ENCODE measurements at regions not wholly inside any gene's neighbourhood (a gene's known extent, or its start where the extent isn't known, plus 50 kb on each side); places are given as distances from the start of the nearest gene placed in this dataset.

GRCh38 chr1:239739375-239739774 lies 352.3 kb upstream of the FMN2 start:
- DNase-seq: no peak

DNA sequence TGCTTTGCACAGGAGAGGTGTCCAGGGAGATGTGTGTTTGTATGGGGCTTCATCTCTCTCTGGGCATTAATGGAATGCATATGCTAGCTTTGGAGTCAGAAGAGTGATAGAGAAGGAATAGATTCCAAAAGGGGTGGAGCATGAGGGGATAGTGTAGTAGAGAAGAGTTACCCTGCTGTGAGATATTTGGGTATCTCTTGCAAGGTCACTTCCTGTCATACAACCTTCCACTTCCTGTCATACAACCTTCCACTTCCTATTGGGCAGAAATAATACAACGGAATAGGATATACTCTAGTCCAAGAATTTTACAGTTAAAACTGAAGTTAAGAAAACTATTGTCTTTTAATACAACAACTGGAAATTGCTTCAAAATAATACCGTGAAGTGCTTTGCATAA lies 351.8 kb upstream of the FMN2 start:
- no peak for DNase-seq

- peak; percentile 6 to 45 (median 44) for DNase-seq
Measured at GRCh38 chr1:239742416-239743109, 349.1 kb upstream of the FMN2 start.

GRCh38 chr1:239744851-239745250 lies 346.8 kb upstream of the FMN2 start:
- DNase-seq: peak in 1 of 4 experiments; percentile 4

DNA sequence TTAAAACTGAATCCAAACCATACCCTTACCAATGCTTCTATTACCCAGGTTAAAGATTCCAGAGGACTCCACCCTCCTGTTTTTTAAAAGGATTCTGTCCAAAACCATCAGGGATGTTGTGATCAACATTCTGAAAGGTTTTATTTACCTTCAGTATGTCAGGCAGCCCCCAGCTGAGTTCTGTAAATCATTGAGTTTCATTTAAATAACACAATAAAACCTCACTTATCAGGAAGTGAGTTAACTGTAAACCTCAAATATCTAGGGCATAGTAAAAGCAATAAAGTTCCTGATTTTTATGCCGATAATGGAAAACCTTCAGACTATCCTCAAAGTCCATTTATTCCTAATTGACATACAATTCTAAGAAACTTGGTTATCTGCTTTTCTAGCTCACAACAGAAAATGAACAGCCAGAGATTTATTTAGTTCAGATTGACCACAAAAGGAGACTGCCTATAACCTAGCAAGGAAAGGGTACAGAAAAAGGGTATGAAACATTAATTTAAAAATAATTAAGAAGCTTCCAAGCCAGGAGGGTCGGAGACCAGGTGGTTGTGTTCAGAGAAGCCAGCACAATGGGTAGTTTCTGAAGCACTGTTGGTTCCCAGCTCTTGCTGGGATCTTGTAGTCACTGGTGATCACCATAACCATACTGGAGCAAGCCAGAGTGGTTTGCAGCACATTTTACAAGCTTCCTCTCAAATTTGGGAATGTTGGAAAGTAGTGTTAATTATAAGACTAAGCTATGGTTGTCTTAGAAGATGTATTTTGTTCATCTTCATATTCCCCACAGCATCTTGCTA lies 336.4 kb upstream of the FMN2 start:
- no peak for DNase-seq

- DNase-seq: no peak
Measured at GRCh38 chr1:239757716-239758115, 334.0 kb upstream of the FMN2 start.

DNA sequence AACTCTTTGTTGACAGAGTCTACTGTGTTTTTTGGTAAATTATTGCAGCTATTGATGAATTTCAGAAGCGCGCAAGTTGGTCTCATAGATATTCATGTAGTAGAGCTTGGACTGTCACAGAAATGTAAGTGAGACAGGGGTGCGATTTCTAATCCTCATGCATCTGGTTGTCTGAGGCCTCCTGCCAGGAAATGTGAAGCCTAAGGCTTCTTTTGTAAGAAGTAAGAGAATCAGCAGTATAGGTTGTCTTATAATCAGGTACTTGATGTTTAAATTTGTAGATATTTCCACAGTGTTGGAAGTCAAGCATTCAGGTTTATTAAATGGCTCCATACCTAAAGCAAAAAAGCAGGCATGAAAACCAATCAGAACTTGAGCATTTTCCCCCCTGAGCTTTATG lies 332.9 kb upstream of the FMN2 start:
- no peak for DNase-seq

GRCh38 chr1:239761509-239761908 lies 330.2 kb upstream of the FMN2 start:
- DNase-seq: no peak

GRCh38 chr1:239763850-239764249 lies 327.8 kb upstream of the FMN2 start:
- DNase-seq: no peak

DNA sequence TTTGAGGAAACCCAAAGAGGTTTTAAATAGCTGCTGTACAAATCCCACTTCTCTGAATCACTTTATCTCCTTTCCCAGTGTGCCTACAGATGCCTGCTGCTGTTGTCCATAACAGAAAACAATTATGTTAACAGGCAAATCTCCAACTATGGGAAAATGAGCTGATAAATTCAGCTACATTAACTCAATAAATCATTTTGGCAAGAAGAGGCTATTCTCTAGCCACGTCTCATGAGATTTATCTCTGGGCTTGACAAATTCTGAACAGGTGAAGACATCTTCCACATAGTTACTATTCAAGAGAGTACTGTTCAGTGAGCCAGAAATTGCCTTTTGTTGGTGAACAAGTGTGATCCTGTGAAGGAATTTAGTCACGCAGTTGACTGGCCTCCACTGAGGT lies 327.1 kb upstream of the FMN2 start:
- no peak for DNase-seq

- no peak for DNase-seq
Measured at GRCh38 chr1:239765163-239765562, 326.5 kb upstream of the FMN2 start.

DNA sequence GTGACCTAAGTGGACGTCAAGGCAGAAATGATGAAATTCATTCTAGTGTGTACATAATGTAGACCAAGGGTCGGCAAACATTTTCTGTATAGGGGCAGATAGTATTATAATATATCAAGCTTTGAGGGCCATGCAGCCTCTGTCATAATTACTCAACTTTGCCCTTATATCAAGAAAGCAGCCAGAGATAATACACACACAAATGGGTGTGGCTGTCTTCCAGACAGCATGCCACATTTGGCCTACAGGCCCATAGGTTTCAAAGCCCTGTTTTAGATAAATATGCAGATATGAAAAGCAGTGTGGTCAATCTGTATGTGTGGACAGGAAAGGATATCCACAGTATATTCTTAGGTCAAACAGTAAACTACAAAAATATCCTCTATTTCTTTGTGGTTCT lies 320.1 kb upstream of the FMN2 start:
- no peak for DNase-seq

GRCh38 chr1:239772446-239772845 lies 319.2 kb upstream of the FMN2 start:
- DNase-seq: no peak

- no peak for DNase-seq
Measured at GRCh38 chr1:239775466-239775865, 316.2 kb upstream of the FMN2 start.

GRCh38 chr1:239778208-239778813 lies 313.4 kb upstream of the FMN2 start:
- DNase-seq: no peak

DNA sequence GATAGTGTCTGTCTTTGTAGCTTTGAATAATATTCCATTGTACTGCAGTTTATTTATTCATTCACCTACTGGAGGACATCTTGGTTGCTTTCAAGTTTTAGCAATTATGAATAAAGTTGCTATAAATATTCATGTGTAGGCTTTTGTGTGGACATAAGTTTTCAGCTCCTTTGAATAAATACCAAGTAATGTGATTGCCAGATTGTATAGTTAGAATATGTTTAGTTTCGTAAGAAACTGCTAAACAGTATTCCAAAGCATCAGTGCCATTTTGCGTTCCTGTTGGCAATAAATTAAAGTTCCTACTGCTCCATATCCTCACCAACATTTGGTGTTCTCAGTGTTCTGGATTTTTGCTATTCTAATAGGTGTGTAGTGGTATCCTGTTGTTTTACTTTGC lies 311.7 kb upstream of the FMN2 start:
- no peak for DNase-seq

- DNase-seq: no peak
Measured at GRCh38 chr1:239784896-239785295, 306.8 kb upstream of the FMN2 start.

DNA sequence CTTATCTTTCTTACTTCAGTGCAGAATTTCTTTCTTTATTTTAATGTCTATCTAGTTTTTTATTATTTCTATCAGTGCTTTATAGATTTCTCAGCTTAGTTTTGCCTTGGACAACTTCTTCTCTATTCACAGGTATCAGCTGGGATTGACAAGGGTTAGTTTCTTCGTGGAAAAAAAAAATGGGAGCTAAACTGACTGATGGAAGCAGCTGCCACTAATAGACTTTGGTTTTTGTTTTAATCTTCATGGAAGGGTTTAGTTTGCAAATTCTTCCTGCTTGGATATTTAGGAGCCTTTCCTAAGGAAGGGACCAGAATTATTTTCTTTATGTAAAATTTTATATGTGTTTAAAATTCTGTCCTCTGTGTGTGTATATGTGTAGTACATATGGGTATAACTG lies 306.1 kb upstream of the FMN2 start:
- no peak for DNase-seq

- no peak for DNase-seq
Measured at GRCh38 chr1:239786464-239786863, 305.2 kb upstream of the FMN2 start.

DNA sequence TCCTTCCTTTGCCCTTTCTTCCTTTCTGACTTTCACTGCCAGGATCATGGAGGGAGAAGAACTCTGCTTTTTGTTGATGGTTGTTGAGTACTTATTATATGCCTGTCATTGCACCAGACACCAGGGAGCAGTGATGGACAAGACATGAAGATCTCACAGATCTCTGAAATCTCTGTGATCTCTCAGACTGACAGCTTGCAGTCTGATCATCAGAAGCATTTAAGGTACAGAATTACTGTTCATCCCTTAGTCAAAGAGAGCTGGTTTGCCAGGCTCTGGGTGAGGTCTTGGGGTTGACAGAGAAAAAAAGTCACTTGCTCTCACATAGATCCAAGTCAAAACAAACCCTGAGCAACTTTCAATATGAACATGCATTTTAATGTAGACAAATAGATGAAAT lies 299.5 kb upstream of the FMN2 start:
- DNase-seq: peak; percentile 12 to 41 (median 26)

- no peak for DNase-seq
Measured at GRCh38 chr1:239795304-239795703, 296.4 kb upstream of the FMN2 start.

- DNase-seq: no peak
Measured at GRCh38 chr1:239799617-239800016, 292.1 kb upstream of the FMN2 start.

GRCh38 chr1:239800861-239801260 lies 290.8 kb upstream of the FMN2 start:
- no peak for DNase-seq

GRCh38 chr1:239802275-239802674 lies 289.4 kb upstream of the FMN2 start:
- DNase-seq: no peak
